Ishikawa (cell line): ENCODE measurements at regions not wholly inside any gene's neighbourhood (a gene's known extent, or its start where the extent isn't known, plus 50 kb on each side); places are given as distances from the start of the nearest gene placed in this dataset.

ENCODE experiments used
- FOXM1 ChIP-seq: IDR thresholded peaks from 2 replicates; pipeline ENCODE4 v1.6.1; 2012; ENCODE audit warnings: low read depth, borderline replicate concordance
- RAD21 ChIP-seq: IDR thresholded peaks from 2 replicates; pipeline ENCODE4 v1.6.1; 2012; ENCODE audit warnings: low read depth
- TAF1 ChIP-seq: IDR thresholded peaks from 2 replicates; pipeline ENCODE4 v1.6.1; 2012; ENCODE audit warnings: low read depth, mild to moderate bottlenecking
- TEAD4 ChIP-seq: IDR thresholded peaks from 2 replicates; pipeline ENCODE4 v1.6.1; 2012
- YY1 ChIP-seq: IDR thresholded peaks from 2 replicates; pipeline ENCODE4 v1.6.1; 2012; ENCODE audit warnings: low read depth
- ZBTB7A ChIP-seq: IDR thresholded peaks from 2 replicates; pipeline ENCODE4 v1.6.1; 2012; ENCODE audit warnings: low read depth
- TF ChIP-seq, protein P1 (sequence below): IDR thresholded peaks from 2 replicates; pipeline ENCODE4 v1.6.1; 2012

DNA sequence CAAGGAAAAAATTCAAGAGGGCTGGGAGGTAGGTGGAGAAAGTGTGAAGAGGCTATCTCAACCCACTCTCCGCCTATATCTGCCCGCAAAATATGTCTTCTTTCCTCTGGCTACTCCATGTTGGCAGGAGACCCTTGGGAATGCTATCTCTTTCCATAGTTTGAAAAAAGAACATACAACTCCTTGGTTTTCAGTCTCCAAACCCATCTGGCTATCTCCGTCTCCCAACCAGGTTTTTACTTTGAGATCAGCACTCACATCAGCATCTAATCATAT is 109.9 kb upstream of the IFNE start:
- TF ChIP-seq, protein P1, sequence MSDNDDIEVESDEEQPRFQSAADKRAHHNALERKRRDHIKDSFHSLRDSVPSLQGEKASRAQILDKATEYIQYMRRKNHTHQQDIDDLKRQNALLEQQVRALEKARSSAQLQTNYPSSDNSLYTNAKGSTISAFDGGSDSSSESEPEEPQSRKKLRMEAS: no peak
- no peak for TF ChIP-seq TAF1
- TF ChIP-seq RAD21: no peak
- TF ChIP-seq FOXM1: no peak
- TF ChIP-seq YY1: no peak
- no peak for TF ChIP-seq TEAD4
- TF ChIP-seq ZBTB7A: no peak
